SK-N-SH (cell line): ENCODE measurements at regions not wholly inside any gene's neighbourhood (a gene's known extent, or its start where the extent isn't known, plus 50 kb on each side); places are given as distances from the start of the nearest gene placed in this dataset.

Source experiments
- CTCF ChIA-PET: fragments of 300-600, 350-600 bp; formaldehyde crosslinking; extraction: SDS; loops from one replicate; lab custom pipeline; 2021; lab: Yijun Ruan, JAX
- POLR2A ChIA-PET: fragments of 350-600 bp; sonication (Branson Sonifier 250); formaldehyde crosslinking; extraction: SDS; loops from one replicate; lab custom pipeline; 2020; ENCODE audit warnings: antibody characterized with exemption, inconsistent platforms; lab: Yijun Ruan, JAX
- DNase-seq: peaks from one replicate; pipeline ENCODE4 v3.0.0; 2012
- H2AFZ ChIP-seq: fragments of 200-600 bp; sonication (generic); 2 replicates; pipeline ENCODE4 v1.8.1; 2016; ENCODE audit warnings: antibody characterized with exemption, mild to moderate bottlenecking, low read depth
- H3F3A ChIP-seq: fragments of 200-600 bp; sonication (generic); replicated peaks from 2 replicates; pipeline ENCODE3; 2016; ENCODE audit warnings: antibody characterized with exemption, mild to moderate bottlenecking; ENCODE audit not compliant: insufficient read depth
- H3K27ac ChIP-seq, 2 experiments: fragments of 200-500 bp in 1 of 2; fragments of 200-600 bp in 1 of 2; sonication (Bioruptor generic) in 1 of 2; sonication (generic), shearing (Covaris generic) in 1 of 2; 2 replicates each; pipeline versions ENCODE4 v1.5.1 to v1.6.1; 2014 to 2016; ENCODE audit warnings: low read depth in 2 of 2, inconsistent platforms in 1 of 2, low read length in 1 of 2, mild to moderate bottlenecking in 1 of 2, mixed read lengths in 1 of 2
- H3K27me3 ChIP-seq: fragments of 200-600 bp; sonication (generic), shearing (Covaris generic); 2 replicates; pipeline ENCODE4 v1.6.1; 2016; ENCODE audit warnings: mixed run types; ENCODE audit not compliant: insufficient read depth
- H3K36me3 ChIP-seq, 2 experiments: fragments of 200-500 bp in 1 of 2; fragments of 200-600 bp in 1 of 2; sonication (Bioruptor generic) in 1 of 2; sonication (generic) in 1 of 2; replicated peaks in 1 of 2; 2 replicates each; pipeline versions ENCODE3 to v1.5.1; 2014 to 2016; ENCODE audit warnings: low read length in 1 of 2, mild to moderate bottlenecking in 1 of 2; ENCODE audit not compliant: insufficient read depth in 2 of 2, control insufficient read depth in 1 of 2
- H3K4me1 ChIP-seq, 2 experiments: fragments of 200-500 bp in 1 of 2; fragments of 200-600 bp in 1 of 2; sonication (Bioruptor generic) in 1 of 2; sonication (generic), shearing (Covaris generic) in 1 of 2; 2 replicates each; pipeline versions ENCODE4 v1.5.1 to v1.6.1; 2014 to 2016; ENCODE audit warnings: low read depth in 1 of 2, low read length in 1 of 2, mixed run types in 1 of 2; ENCODE audit not compliant: insufficient read depth in 2 of 2, control insufficient read depth in 1 of 2
- H3K4me2 ChIP-seq: fragments of 200-600 bp; sonication (generic), shearing (Covaris generic); 2 replicates; pipeline ENCODE4 v1.6.1; 2017; ENCODE audit warnings: mixed run types
- H3K4me3 ChIP-seq, 2 experiments: fragments of 200-500 bp in 1 of 2; fragments of 200-600 bp in 1 of 2; sonication (Bioruptor generic) in 1 of 2; sonication (generic), shearing (Covaris generic) in 1 of 2; 2 replicates each; pipeline versions ENCODE4 v1.5.1 to v1.8.1; 2014 to 2016; ENCODE audit warnings: low read depth in 2 of 2, inconsistent platforms in 1 of 2, low read length in 1 of 2, mild to moderate bottlenecking in 1 of 2, mixed read lengths in 1 of 2, moderate library complexity in 1 of 2
- H3K79me2 ChIP-seq: fragments of 200-600 bp; sonication (generic); 2 replicates; pipeline ENCODE4 v1.8.1; 2017; ENCODE audit warnings: mild to moderate bottlenecking; ENCODE audit not compliant: insufficient read depth
- H3K9ac ChIP-seq: fragments of 200-600 bp; sonication (generic); 2 replicates; pipeline ENCODE4 v1.6.1; 2017; ENCODE audit warnings: mixed run types
- H3K9me2 ChIP-seq: fragments of 200-600 bp; sonication (generic); 2 replicates; pipeline ENCODE4 v1.6.1; 2017; ENCODE audit warnings: mixed run types
- H3K9me3 ChIP-seq: fragments of 200-600 bp; sonication (generic); 2 replicates; pipeline ENCODE4 v1.6.1; 2017; ENCODE audit warnings: mixed run types, mild to moderate bottlenecking, moderate library complexity
- H4K20me1 ChIP-seq: fragments of 200-600 bp; sonication (generic); 2 replicates; pipeline ENCODE4 v1.6.1; 2017; ENCODE audit warnings: mild to moderate bottlenecking, mixed run types; ENCODE audit not compliant: insufficient read depth
- ELF1 ChIP-seq: IDR thresholded peaks from 2 replicates; pipeline ENCODE4 v1.4.0; 2012
- EP300 ChIP-seq, 2 experiments: IDR thresholded peaks; 2 replicates each; pipeline versions ENCODE4 v1.4.0 to v1.6.1; 2012; ENCODE audit warnings: borderline replicate concordance in 1 of 2, low read depth in 1 of 2, low read length in 1 of 2
- FOXJ3 ChIP-seq: sonication (generic); formaldehyde crosslinking; IDR thresholded peaks from 2 replicates; pipeline ENCODE4 v1.5.1; 2020; ENCODE audit warnings: mild to moderate bottlenecking, missing genetic modification reagents
- FOXM1 ChIP-seq: IDR thresholded peaks from 2 replicates; pipeline ENCODE4 v1.4.0; 2012; ENCODE audit warnings: low read depth, mild to moderate bottlenecking
- MXI1 ChIP-seq: IDR thresholded peaks from 2 replicates; pipeline ENCODE4 v1.6.1; 2012; ENCODE audit warnings: mild to moderate bottlenecking, low read depth, low read length, improper control_type of control experiment
- RCOR1 ChIP-seq: fragments of 150-350 bp; IDR thresholded peaks from 2 replicates; pipeline ENCODE4 v1.6.1; 2017; ENCODE audit warnings: antibody characterized with exemption, low read length
- SIN3A ChIP-seq: IDR thresholded peaks from 2 replicates; pipeline ENCODE4 v1.6.1; 2012; ENCODE audit warnings: low read depth, mild to moderate bottlenecking, low read length, moderate library complexity, borderline replicate concordance
- TCF12 ChIP-seq: IDR thresholded peaks from 2 replicates; pipeline ENCODE4 v1.4.0; 2012
- TEAD4 ChIP-seq: IDR thresholded peaks from 2 replicates; pipeline ENCODE4 v1.4.0; 2012; ENCODE audit warnings: mild to moderate bottlenecking, borderline replicate concordance; ENCODE audit not compliant: insufficient read depth
- USF1 ChIP-seq: IDR thresholded peaks from 2 replicates; pipeline ENCODE4 v1.4.0; 2012; ENCODE audit warnings: low read depth, borderline replicate concordance
- USF2 ChIP-seq: fragments of 150-350 bp; IDR thresholded peaks from 2 replicates; pipeline ENCODE4 v1.6.1; 2017; ENCODE audit warnings: antibody characterized with exemption, low read length, low read depth, borderline replicate concordance
- YY1 ChIP-seq: IDR thresholded peaks from 2 replicates; pipeline ENCODE4 v1.4.0; 2012; ENCODE audit warnings: low read depth, mild to moderate bottlenecking
- WGBS: methylation state at CpG from one replicate; pipeline ENCODE4 v1.1.6; 2017; ENCODE audit warnings: low lambda C conversion rate; 5-methylcytosine and 5-hydroxymethylcytosine counted together
- TF ChIP-seq, protein P1 (sequence below): fragments of 200-600 bp; sonication (generic); IDR thresholded peaks from 2 replicates; pipeline ENCODE4 v1.6.1; 2017; ENCODE audit warnings: antibody characterized with exemption, mild to moderate bottlenecking, moderate library complexity
- TF ChIP-seq, protein P2 (sequence below): IDR thresholded peaks from 2 replicates; pipeline ENCODE4; 2012

GRCh38 chr13:104389691-104390090, 1323.5 kb upstream of the SLC10A2 start:
- Histone ChIP-seq H3K9ac (no peak overlapping the region), H2AFZ (no peak overlapping the region), H3K9me3 (no peaks in the 10 kb centered on the region), H4K20me1 (no peaks in the 10 kb centered on the region), H3F3A (no peaks in the 10 kb centered on the region), H3K27ac (no peak overlapping the region), H3K9me2 (no peaks in the 10 kb centered on the region), H3K4me3 (no peak overlapping the region), H3K27me3 (no peaks in the 10 kb centered on the region), H3K4me1 (no peaks in the 10 kb centered on the region), H3K79me2 (no peaks in the 10 kb centered on the region), H3K4me2 (no peak overlapping the region), H3K36me3 (no peaks in the 10 kb centered on the region)
- DNase-seq: no peak
- ChIA-PET CTCF (no interaction called here), POLR2A (no interaction called here)
- TF ChIP-seq USF1 (no peak), EP300 (IDR thresholded peaks at IDR 0.05; ENCODE audit: borderline replicate concordance in 1 of 2, low read depth in 1 of 2, low read length in 1 of 2) (no peak), SIN3A (no peak), ELF1 (no peak), FOXJ3 (CRISPR knock-in tag) (no peak), TEAD4 (no peak), USF2 (no peak)
- 44% methylated on average over 2 of the region's 2 CpGs for WGBS

GRCh38 chr13:104387510-104387909, 1321.3 kb upstream of the SLC10A2 start:
- H3K27ac ChIP-seq: no peak overlapping the region
- no peaks in the 10 kb centered on the region for H3K27me3 ChIP-seq
- no peaks in the 10 kb centered on the region for H3K9me2 ChIP-seq
- no peak overlapping the region for H3K4me2 ChIP-seq
- ChIA-PET CTCF (no interaction called here), POLR2A (no interaction called here)
- no peaks in the 10 kb centered on the region for H3K4me1 ChIP-seq
- WGBS: 46% methylated on average over 3 of the region's 3 CpGs
- no peaks in the 10 kb centered on the region for H4K20me1 ChIP-seq
- H3F3A ChIP-seq: no peaks in the 10 kb centered on the region
- DNase-seq: no peak
- no peak overlapping the region for H2AFZ ChIP-seq
- no peak for TF ChIP-seq EP300 (IDR thresholded peaks at IDR 0.05; ENCODE audit: borderline replicate concordance in 1 of 2, low read depth in 1 of 2, low read length in 1 of 2)
- no peak for TF ChIP-seq YY1
- TF ChIP-seq, protein P1, sequence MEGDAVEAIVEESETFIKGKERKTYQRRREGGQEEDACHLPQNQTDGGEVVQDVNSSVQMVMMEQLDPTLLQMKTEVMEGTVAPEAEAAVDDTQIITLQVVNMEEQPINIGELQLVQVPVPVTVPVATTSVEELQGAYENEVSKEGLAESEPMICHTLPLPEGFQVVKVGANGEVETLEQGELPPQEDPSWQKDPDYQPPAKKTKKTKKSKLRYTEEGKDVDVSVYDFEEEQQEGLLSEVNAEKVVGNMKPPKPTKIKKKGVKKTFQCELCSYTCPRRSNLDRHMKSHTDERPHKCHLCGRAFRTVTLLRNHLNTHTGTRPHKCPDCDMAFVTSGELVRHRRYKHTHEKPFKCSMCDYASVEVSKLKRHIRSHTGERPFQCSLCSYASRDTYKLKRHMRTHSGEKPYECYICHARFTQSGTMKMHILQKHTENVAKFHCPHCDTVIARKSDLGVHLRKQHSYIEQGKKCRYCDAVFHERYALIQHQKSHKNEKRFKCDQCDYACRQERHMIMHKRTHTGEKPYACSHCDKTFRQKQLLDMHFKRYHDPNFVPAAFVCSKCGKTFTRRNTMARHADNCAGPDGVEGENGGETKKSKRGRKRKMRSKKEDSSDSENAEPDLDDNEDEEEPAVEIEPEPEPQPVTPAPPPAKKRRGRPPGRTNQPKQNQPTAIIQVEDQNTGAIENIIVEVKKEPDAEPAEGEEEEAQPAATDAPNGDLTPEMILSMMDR: no peak
- no peak for TF ChIP-seq MXI1
- no peak for TF ChIP-seq USF2
- TF ChIP-seq TCF12: no peak
- no peak for TF ChIP-seq TEAD4
- TF ChIP-seq, protein P2, sequence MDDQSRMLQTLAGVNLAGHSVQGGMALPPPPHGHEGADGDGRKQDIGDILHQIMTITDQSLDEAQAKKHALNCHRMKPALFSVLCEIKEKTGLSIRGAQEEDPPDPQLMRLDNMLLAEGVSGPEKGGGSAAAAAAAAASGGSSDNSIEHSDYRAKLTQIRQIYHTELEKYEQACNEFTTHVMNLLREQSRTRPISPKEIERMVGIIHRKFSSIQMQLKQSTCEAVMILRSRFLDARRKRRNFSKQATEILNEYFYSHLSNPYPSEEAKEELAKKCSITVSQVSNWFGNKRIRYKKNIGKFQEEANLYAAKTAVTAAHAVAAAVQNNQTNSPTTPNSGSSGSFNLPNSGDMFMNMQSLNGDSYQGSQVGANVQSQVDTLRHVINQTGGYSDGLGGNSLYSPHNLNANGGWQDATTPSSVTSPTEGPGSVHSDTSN: no peak
- no peak for TF ChIP-seq SIN3A
- TF ChIP-seq FOXM1: no peak
- TF ChIP-seq RCOR1: no peak
- no peak overlapping the region for H3K4me3 ChIP-seq
- no peak overlapping the region for H3K9ac ChIP-seq
- H3K79me2 ChIP-seq: no peaks in the 10 kb centered on the region
- no peaks in the 10 kb centered on the region for H3K9me3 ChIP-seq
- no peaks in the 10 kb centered on the region for H3K36me3 ChIP-seq
